ENCODE measurements at regions not wholly inside any gene's neighbourhood (a gene's known extent, or its start where the extent isn't known, plus 50 kb on each side); places are given as distances from the start of the nearest gene placed in this dataset.

- Histone ChIP-seq H3K27me3 (ENCODE audit: low read length) (no peaks in the 10 kb centered on the region), H2AFZ (ENCODE audit: low read length) (no peak overlapping the region), H3K36me3 (ENCODE audit: low read depth, low read length) (no peaks in the 10 kb centered on the region), H3K9me3 (ENCODE audit: low read length) (no peaks in the 10 kb centered on the region), H3K4me1 (ENCODE audit: insufficient read depth, low read length) (no peaks in the 10 kb centered on the region), H3K9me2 (replicated peaks; ENCODE audit: low read length) (no peaks in the 10 kb centered on the region), H4K20me1 (ENCODE audit: low read length) (no peaks in the 10 kb centered on the region), H3K9ac (ENCODE audit: low read length) (no peak overlapping the region), H3K79me2 (ENCODE audit: low read length) (no peaks in the 10 kb centered on the region), H3K4me2 (ENCODE audit: low read length) (no peak overlapping the region), H3F3A (ENCODE audit: low read length, unreplicated experiment) (no peaks in the 10 kb centered on the region), H3K4me3 (ENCODE audit: low read length) (no peak overlapping the region), H3K27ac (ENCODE audit: low read length) (no peak overlapping the region)
- no TSS peak for BruUV-seq (replicated peaks)
- no peak for TF ChIP-seq CTCF (conservative IDR thresholded peaks at IDR 0.05; ENCODE audit: low read depth, low read length)
- TF ChIP-seq EZH2phosphoT487 (IDR thresholded peaks at IDR 0.05; ENCODE audit: borderline replicate concordance, low read length), result no peak
- no peak for TF ChIP-seq EZH2 (IDR thresholded peaks at IDR 0.05; ENCODE audit: low read length, unreplicated experiment)
- POLR2A ChIA-PET (ENCODE audit: unreplicated experiment), result no interaction called here
- intact Hi-C loops (cut with micrococcal nuclease), result no loop called here
- ATAC-seq (no peak), DNase-seq (no peak)
- CTCF ChIA-PET, result no interaction called here
Observed at GRCh38 chr4:32909736-32910135, 2189.6 kb downstream of the PCDH7 start.

GRCh38 chr4:32917586-32917985 lies 2197.4 kb downstream of the PCDH7 start:
- POLR2A ChIA-PET (ENCODE audit: unreplicated experiment), result no interaction called here
- no peaks in the 10 kb centered on the region for H3K4me1 ChIP-seq (ENCODE audit: insufficient read depth, low read length)
- H3K9me2 ChIP-seq (replicated peaks; ENCODE audit: low read length), result no peaks in the 10 kb centered on the region
- no peak overlapping the region for H3K4me2 ChIP-seq (ENCODE audit: low read length)
- CTCF ChIA-PET, result interaction anchor here (0.6 kb wide), 1 partner anchor 92 kb away, joined by 14 read pairs; no protein-coding TSS in a partner anchor
- TF ChIP-seq EZH2 (IDR thresholded peaks at IDR 0.05; ENCODE audit: low read length, unreplicated experiment) (no peak), CTCF (conservative IDR thresholded peaks at IDR 0.05; ENCODE audit: low read depth, low read length) (no peak), EZH2phosphoT487 (IDR thresholded peaks at IDR 0.05; ENCODE audit: borderline replicate concordance, low read length) (no peak)
- no peaks in the 10 kb centered on the region for H4K20me1 ChIP-seq (ENCODE audit: low read length)
- no peak overlapping the region for H2AFZ ChIP-seq (ENCODE audit: low read length)
- DNase-seq (no peak), ATAC-seq (no peak)
- no peak overlapping the region for H3K9ac ChIP-seq (ENCODE audit: low read length)
- intact Hi-C loops (cut with micrococcal nuclease), result no loop called here
- H3K79me2 ChIP-seq (ENCODE audit: low read length), result no peaks in the 10 kb centered on the region
- H3K27me3 ChIP-seq (ENCODE audit: low read length), result no peaks in the 10 kb centered on the region
- H3F3A ChIP-seq (ENCODE audit: low read length, unreplicated experiment), result no peaks in the 10 kb centered on the region
- H3K36me3 ChIP-seq (ENCODE audit: low read depth, low read length), result no peaks in the 10 kb centered on the region
- no TSS peak for BruUV-seq (replicated peaks)
- no peaks in the 10 kb centered on the region for H3K9me3 ChIP-seq (ENCODE audit: low read length)
- H3K27ac ChIP-seq (ENCODE audit: low read length), result no peak overlapping the region
- no peak overlapping the region for H3K4me3 ChIP-seq (ENCODE audit: low read length)

GRCh38 chr4:32929796-32930699 lies 2209.9 kb downstream of the PCDH7 start:
- no peak for ATAC-seq
- no peaks in the 10 kb centered on the region for H3F3A ChIP-seq (ENCODE audit: low read length, unreplicated experiment)
- no peak overlapping the region for H2AFZ ChIP-seq (ENCODE audit: low read length)
- no peak overlapping the region for H3K4me2 ChIP-seq (ENCODE audit: low read length)
- no peak overlapping the region for H3K27ac ChIP-seq (ENCODE audit: low read length)
- H3K4me1 ChIP-seq (ENCODE audit: insufficient read depth, low read length), result peaks cover 9% of the 10 kb centered on the region
- no peak for DNase-seq
- H3K79me2 ChIP-seq (ENCODE audit: low read length), result no peaks in the 10 kb centered on the region
- TF ChIP-seq EZH2phosphoT487 (IDR thresholded peaks at IDR 0.05; ENCODE audit: borderline replicate concordance, low read length) (no peak), CTCF (conservative IDR thresholded peaks at IDR 0.05; ENCODE audit: low read depth, low read length) (no peak), EZH2 (IDR thresholded peaks at IDR 0.05; ENCODE audit: low read length, unreplicated experiment) (no peak)
- no peak overlapping the region for H3K4me3 ChIP-seq (ENCODE audit: low read length)
- no peaks in the 10 kb centered on the region for H3K9me3 ChIP-seq (ENCODE audit: low read length)
- ChIA-PET POLR2A (ENCODE audit: unreplicated experiment) (no interaction called here), CTCF (no interaction called here)
- no peaks in the 10 kb centered on the region for H3K9me2 ChIP-seq (replicated peaks; ENCODE audit: low read length)
- no peak overlapping the region for H3K9ac ChIP-seq (ENCODE audit: low read length)
- no peaks in the 10 kb centered on the region for H3K36me3 ChIP-seq (ENCODE audit: low read depth, low read length)
- no peaks in the 10 kb centered on the region for H3K27me3 ChIP-seq (ENCODE audit: low read length)
- BruUV-seq (replicated peaks), result no TSS peak
- H4K20me1 ChIP-seq (ENCODE audit: low read length), result no peaks in the 10 kb centered on the region
- intact Hi-C loops (cut with micrococcal nuclease), result no loop called here
